HepG2 (cell line): ENCODE measurements at regions not wholly inside any gene's neighbourhood (a gene's known extent, or its start where the extent isn't known, plus 50 kb on each side); places are given as distances from the start of the nearest gene placed in this dataset.

Experiments used
- ARHGAP35 ChIP-seq: sonication (generic); formaldehyde crosslinking; IDR thresholded peaks from 2 replicates; pipeline ENCODE4 v1.9.0; 2022; ENCODE audit warnings: mild to moderate bottlenecking, inconsistent platforms, moderate library complexity, missing genetic modification reagents, borderline replicate concordance
- ATM ChIP-seq: fragments of 450-650 bp; IDR thresholded peaks from 2 replicates; pipeline ENCODE4 v1.7.1; 2017; ENCODE audit warnings: mild to moderate bottlenecking, borderline replicate concordance
- ESRRA ChIP-seq: sonication (generic); formaldehyde crosslinking; IDR thresholded peaks from 2 replicates; pipeline ENCODE4 v1.5.1; 2020; ENCODE audit warnings: mild to moderate bottlenecking, low read depth, missing genetic modification reagents
- KDM5B ChIP-seq: sonication (generic); formaldehyde crosslinking; IDR thresholded peaks from 2 replicates; pipeline ENCODE4 v1.4.0; 2020; ENCODE audit warnings: missing genetic modification reagents, mild to moderate bottlenecking, borderline replicate concordance
- NFATC3 ChIP-seq: sonication (generic); formaldehyde crosslinking; IDR thresholded peaks from 2 replicates; pipeline ENCODE4 v1.5.1; 2020; ENCODE audit warnings: mild to moderate bottlenecking, missing genetic modification reagents
- PHF20 ChIP-seq: sonication (generic); formaldehyde crosslinking; IDR thresholded peaks from 2 replicates; pipeline ENCODE4 v1.5.0; 2020; ENCODE audit warnings: mild to moderate bottlenecking, missing genetic modification reagents
- SALL1 ChIP-seq: sonication (generic); formaldehyde crosslinking; IDR thresholded peaks from 2 replicates; pipeline ENCODE4 v1.8.0; 2022; ENCODE audit warnings: mild to moderate bottlenecking, missing genetic modification reagents
- TAF1 ChIP-seq: sonication (generic); formaldehyde crosslinking; IDR thresholded peaks from 2 replicates; pipeline ENCODE4 v1.4.0; 2020; ENCODE audit warnings: missing genetic modification reagents
- ZMAT3 ChIP-seq: sonication (generic); formaldehyde crosslinking; conservative IDR thresholded peaks from 2 replicates; pipeline ENCODE4 v1.7.0; 2021; ENCODE audit warnings: missing genetic modification reagents
- ZNF138 ChIP-seq: sonication (generic); formaldehyde crosslinking; IDR thresholded peaks from 2 replicates; pipeline ENCODE4 v1.5.0; 2020; ENCODE audit warnings: mild to moderate bottlenecking, low read depth, missing genetic modification reagents
- ZNF24 ChIP-seq: fragments of 450-650 bp; IDR thresholded peaks from 2 replicates; pipeline ENCODE4 v1.6.1; 2017; ENCODE audit warnings: antibody characterized with exemption, mild to moderate bottlenecking
- ZNF251 ChIP-seq: sonication (generic); formaldehyde crosslinking; IDR thresholded peaks from 2 replicates; pipeline ENCODE4 v1.9.0; 2021; ENCODE audit warnings: mild to moderate bottlenecking, missing genetic modification reagents
- ZNF501 ChIP-seq: sonication (generic); formaldehyde crosslinking; IDR thresholded peaks from 2 replicates; pipeline ENCODE4 v1.5.1; 2020; ENCODE audit warnings: mild to moderate bottlenecking, moderate library complexity, missing genetic modification reagents
- ZNF572 ChIP-seq: sonication (generic); formaldehyde crosslinking; IDR thresholded peaks from 2 replicates; pipeline ENCODE4 v1.5.1; 2020; ENCODE audit warnings: mild to moderate bottlenecking, missing genetic modification reagents
- TF ChIP-seq, protein P1 (sequence below): sonication (generic); formaldehyde crosslinking; IDR thresholded peaks from 2 replicates; pipeline ENCODE4 v1.8.1; 2022; ENCODE audit warnings: mild to moderate bottlenecking, missing genetic modification reagents
- TF ChIP-seq, protein P2 (sequence below): sonication (generic); formaldehyde crosslinking; IDR thresholded peaks from 2 replicates; pipeline ENCODE4 v1.5.0; 2020; ENCODE audit warnings: mild to moderate bottlenecking, missing genetic modification reagents

DNA sequence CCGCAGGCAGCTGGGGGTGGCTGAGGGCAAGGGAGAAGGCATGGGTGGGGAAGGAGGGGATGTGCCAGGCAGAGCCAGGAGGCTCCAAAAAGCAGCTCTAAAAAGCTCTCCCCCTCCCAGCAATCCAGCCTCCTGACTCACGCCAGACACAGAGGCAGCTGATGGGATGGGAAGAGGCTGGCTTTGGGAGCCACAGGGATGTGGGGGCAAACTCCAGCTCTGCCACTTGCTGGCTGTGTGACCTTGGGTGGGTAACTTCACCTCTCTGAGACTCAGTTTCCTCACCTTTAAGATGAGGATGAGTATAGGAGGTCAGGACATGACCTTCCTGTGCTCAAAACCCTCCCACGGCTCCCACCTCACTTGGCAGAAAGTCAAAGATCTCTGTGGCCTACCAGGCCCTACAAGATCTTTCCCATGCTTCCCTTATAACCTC lies 148.9 kb downstream of the CEBPB start (continued):
- TF ChIP-seq ZMAT3 (CRISPR knock-in tag) (0 out of 2 replicates have a peak, but pooled peaks have one; percentile 71), ARHGAP35 (no peak), SALL1 (no peak), ESRRA (CRISPR knock-in tag) (no peak), ZNF24 (no peak), ATM (no peak), NFATC3 (CRISPR knock-in tag) (no peak), PHF20 (CRISPR knock-in tag) (no peak), ZNF138 (no peak), TAF1 (CRISPR knock-in tag) (0 out of 2 replicates have a peak, but pooled peaks have one; percentile 15), KDM5B (CRISPR knock-in tag) (0 out of 2 replicates have a peak, but pooled peaks have one; percentile 5), ZNF501 (no peak), ZNF572 (CRISPR knock-in tag) (no peak), ZNF251 (no peak)
- TF ChIP-seq, protein P1, sequence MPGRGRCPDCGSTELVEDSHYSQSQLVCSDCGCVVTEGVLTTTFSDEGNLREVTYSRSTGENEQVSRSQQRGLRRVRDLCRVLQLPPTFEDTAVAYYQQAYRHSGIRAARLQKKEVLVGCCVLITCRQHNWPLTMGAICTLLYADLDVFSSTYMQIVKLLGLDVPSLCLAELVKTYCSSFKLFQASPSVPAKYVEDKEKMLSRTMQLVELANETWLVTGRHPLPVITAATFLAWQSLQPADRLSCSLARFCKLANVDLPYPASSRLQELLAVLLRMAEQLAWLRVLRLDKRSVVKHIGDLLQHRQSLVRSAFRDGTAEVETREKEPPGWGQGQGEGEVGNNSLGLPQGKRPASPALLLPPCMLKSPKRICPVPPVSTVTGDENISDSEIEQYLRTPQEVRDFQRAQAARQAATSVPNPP (CRISPR knock-in tag), result no peak
- TF ChIP-seq, protein P2, sequence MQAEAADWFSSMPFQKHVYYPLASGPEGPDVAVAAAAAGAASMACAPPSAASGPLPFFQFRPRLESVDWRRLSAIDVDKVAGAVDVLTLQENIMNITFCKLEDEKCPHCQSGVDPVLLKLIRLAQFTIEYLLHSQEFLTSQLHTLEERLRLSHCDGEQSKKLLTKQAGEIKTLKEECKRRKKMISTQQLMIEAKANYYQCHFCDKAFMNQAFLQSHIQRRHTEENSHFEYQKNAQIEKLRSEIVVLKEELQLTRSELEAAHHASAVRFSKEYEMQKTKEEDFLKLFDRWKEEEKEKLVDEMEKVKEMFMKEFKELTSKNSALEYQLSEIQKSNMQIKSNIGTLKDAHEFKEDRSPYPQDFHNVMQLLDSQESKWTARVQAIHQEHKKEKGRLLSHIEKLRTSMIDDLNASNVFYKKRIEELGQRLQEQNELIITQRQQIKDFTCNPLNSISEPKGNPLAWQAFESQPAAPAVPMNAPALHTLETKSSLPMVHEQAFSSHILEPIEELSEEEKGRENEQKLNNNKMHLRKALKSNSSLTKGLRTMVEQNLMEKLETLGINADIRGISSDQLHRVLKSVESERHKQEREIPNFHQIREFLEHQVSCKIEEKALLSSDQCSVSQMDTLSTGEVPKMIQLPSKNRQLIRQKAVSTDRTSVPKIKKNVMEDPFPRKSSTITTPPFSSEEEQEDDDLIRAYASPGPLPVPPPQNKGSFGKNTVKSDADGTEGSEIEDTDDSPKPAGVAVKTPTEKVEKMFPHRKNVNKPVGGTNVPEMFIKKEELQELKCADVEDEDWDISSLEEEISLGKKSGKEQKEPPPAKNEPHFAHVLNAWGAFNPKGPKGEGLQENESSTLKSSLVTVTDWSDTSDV (CRISPR knock-in tag), result no peak
